ENCODE measurements at regions not wholly inside any gene's neighbourhood (a gene's known extent, or its start where the extent isn't known, plus 50 kb on each side); places are given as distances from the start of the nearest gene placed in this dataset.

GRCh38 chr12:42810006-42810405 is 220.5 kb upstream of the PRICKLE1 start:
- ChIA-PET CTCF (no interaction called here), POLR2A (no interaction called here)
- no peak overlapping the region for H3K4me3 Mint-ChIP-seq
- intact Hi-C loops (cut with micrococcal nuclease), result no loop called here
- no peaks in the 10 kb centered on the region for H3K4me1 Mint-ChIP-seq (ENCODE audit: low read depth)
- H3K27ac Mint-ChIP-seq, result no peak overlapping the region
- no peak for DNase-seq
- H3K27me3 Mint-ChIP-seq, result no peaks in the 10 kb centered on the region
- peaks cover 2% of the 10 kb centered on the region for H3K9me3 Mint-ChIP-seq
- no peaks in the 10 kb centered on the region for H3K36me3 Mint-ChIP-seq

DNA sequence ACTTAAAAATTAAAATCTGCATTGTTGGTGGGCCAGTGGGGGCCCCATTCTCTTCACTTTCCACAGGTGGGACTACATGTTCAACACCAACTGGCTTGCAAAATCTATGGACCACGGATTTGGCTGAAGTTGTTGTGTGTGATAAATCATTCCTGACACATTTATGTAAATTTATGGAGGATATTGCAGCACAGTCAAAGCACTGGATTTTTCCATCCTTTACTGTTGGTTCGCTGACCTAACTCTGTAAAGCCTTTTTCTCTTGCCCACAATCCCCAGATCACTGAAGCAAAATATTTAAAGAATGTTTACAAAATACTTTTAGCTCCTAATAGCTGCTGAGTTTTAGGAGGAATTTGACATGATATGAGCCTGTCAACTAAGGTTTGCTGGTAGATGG is 219.7 kb upstream of the PRICKLE1 start:
- H3K27ac Mint-ChIP-seq, result no peak overlapping the region
- H3K36me3 Mint-ChIP-seq, result no peaks in the 10 kb centered on the region
- ChIA-PET CTCF (no interaction called here), POLR2A (no interaction called here)
- H3K4me3 Mint-ChIP-seq, result no peak overlapping the region
- H3K9me3 Mint-ChIP-seq, result peaks cover 2% of the 10 kb centered on the region
- H3K4me1 Mint-ChIP-seq (ENCODE audit: low read depth), result no peaks in the 10 kb centered on the region
- H3K27me3 Mint-ChIP-seq, result no peaks in the 10 kb centered on the region
- intact Hi-C loops (cut with micrococcal nuclease), result no loop called here
- DNase-seq, result no peak

- intact Hi-C loops (cut with micrococcal nuclease), result no loop called here
- Mint-ChIP-seq H3K9me3 (peaks cover 2% of the 10 kb centered on the region), H3K36me3 (no peaks in the 10 kb centered on the region), H3K4me1 (ENCODE audit: low read depth) (no peaks in the 10 kb centered on the region), H3K27ac (no peak overlapping the region), H3K27me3 (no peaks in the 10 kb centered on the region), H3K4me3 (no peak overlapping the region)
- DNase-seq, result no peak
- ChIA-PET CTCF (no interaction called here), POLR2A (no interaction called here)
These were observed 218.2 kb upstream of the PRICKLE1 start for GRCh38 chr12:42807766-42808165.

GRCh38 chr12:42807251-42807650 is 217.7 kb upstream of the PRICKLE1 start:
- Mint-ChIP-seq H3K36me3 (no peaks in the 10 kb centered on the region), H3K27me3 (no peaks in the 10 kb centered on the region), H3K9me3 (peaks cover 2% of the 10 kb centered on the region), H3K4me1 (ENCODE audit: low read depth) (no peaks in the 10 kb centered on the region), H3K27ac (no peak overlapping the region), H3K4me3 (no peak overlapping the region)
- CTCF ChIA-PET, result no interaction called here
- DNase-seq, result no peak
- intact Hi-C loops (cut with micrococcal nuclease), result no loop called here
- POLR2A ChIA-PET, result no interaction called here

DNA sequence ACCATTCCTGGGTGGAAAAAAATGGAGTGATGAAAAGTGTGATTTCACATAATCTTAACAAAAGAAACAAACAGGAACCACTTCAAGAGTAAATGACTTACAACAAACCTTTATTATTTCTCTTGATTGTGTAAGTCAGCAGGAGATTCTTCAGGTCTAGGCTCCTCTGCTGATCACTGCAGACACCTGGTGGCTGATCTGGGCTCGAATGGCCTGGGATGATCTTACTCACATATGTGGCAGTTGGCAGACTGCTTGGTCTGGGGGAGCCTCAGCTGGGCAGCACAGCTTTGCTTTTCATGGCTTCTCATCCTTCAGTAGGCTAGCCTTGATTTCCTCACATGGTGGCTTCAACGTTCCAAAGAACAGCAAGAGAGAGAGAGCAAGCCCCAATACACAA is 215.4 kb upstream of the PRICKLE1 start:
- Mint-ChIP-seq H3K27ac (no peak overlapping the region), H3K36me3 (no peaks in the 10 kb centered on the region), H3K9me3 (no peaks in the 10 kb centered on the region), H3K4me3 (no peak overlapping the region), H3K4me1 (ENCODE audit: low read depth) (no peaks in the 10 kb centered on the region), H3K27me3 (no peaks in the 10 kb centered on the region)
- intact Hi-C loops (cut with micrococcal nuclease), result no loop called here
- ChIA-PET POLR2A (no interaction called here), CTCF (no interaction called here)
- no peak for DNase-seq

DNA sequence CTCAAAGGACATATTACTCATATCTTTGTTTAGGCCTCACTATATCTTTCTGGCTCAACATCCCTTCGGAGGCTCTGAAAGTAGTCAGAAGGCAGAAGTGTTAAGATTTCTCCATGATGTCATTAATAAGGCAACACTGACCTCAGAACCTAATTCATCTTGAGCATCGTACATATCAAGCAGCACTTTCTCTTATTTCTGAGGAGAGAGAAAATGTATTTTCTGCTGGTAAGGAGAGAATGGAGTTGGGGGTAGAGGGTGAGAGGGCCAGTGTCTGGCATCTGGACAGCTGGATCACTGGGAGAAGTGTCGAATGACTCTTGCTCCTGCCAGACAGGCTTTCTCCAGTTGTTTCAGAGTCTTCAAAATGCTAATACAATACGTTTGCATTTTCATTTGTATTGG is 213.2 kb upstream of the PRICKLE1 start:
- CTCF ChIA-PET, result no interaction called here
- intact Hi-C loops (cut with micrococcal nuclease), result no loop called here
- H3K27ac Mint-ChIP-seq, result no peak overlapping the region
- H3K4me1 Mint-ChIP-seq (ENCODE audit: low read depth), result no peaks in the 10 kb centered on the region
- no peaks in the 10 kb centered on the region for H3K27me3 Mint-ChIP-seq
- H3K36me3 Mint-ChIP-seq, result no peaks in the 10 kb centered on the region
- DNase-seq, result no peak
- no peak overlapping the region for H3K4me3 Mint-ChIP-seq
- POLR2A ChIA-PET, result no interaction called here
- no peaks in the 10 kb centered on the region for H3K9me3 Mint-ChIP-seq

DNA sequence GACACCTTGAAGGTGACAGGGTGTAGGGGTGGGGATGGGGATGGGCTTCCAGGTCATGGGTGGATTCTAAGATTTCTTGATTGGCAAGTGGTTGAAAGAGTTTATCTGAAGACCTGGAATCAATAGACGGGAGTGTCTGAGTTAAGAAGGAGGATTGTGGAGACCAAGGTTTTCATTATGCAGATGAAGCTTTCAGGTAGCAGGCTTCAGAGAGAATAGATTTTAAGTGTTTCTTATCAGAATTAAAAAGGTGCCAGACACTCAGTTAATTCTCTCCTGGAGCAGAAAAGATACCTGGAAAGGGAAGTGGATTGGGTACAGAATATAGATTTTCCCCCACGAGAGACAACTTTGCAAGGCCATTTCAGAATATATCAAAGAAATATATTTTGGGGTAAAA is 211.7 kb upstream of the PRICKLE1 start:
- CTCF ChIA-PET, result no interaction called here
- Mint-ChIP-seq H3K9me3 (no peaks in the 10 kb centered on the region), H3K27ac (no peak overlapping the region), H3K27me3 (no peaks in the 10 kb centered on the region), H3K4me1 (ENCODE audit: low read depth) (no peaks in the 10 kb centered on the region), H3K4me3 (no peak overlapping the region), H3K36me3 (no peaks in the 10 kb centered on the region)
- no peak for DNase-seq
- intact Hi-C loops (cut with micrococcal nuclease), result no loop called here
- POLR2A ChIA-PET, result no interaction called here

GRCh38 chr12:42799966-42800365 is 210.4 kb upstream of the PRICKLE1 start:
- H3K4me3 Mint-ChIP-seq, result no peak overlapping the region
- no peaks in the 10 kb centered on the region for H3K4me1 Mint-ChIP-seq (ENCODE audit: low read depth)
- H3K9me3 Mint-ChIP-seq, result no peaks in the 10 kb centered on the region
- no peak overlapping the region for H3K27ac Mint-ChIP-seq
- intact Hi-C loops (cut with micrococcal nuclease), result no loop called here
- no peaks in the 10 kb centered on the region for H3K27me3 Mint-ChIP-seq
- no peak for DNase-seq
- H3K36me3 Mint-ChIP-seq, result no peaks in the 10 kb centered on the region
- ChIA-PET POLR2A (no interaction called here), CTCF (no interaction called here)

- Mint-ChIP-seq H3K9me3 (no peaks in the 10 kb centered on the region), H3K4me1 (ENCODE audit: low read depth) (no peaks in the 10 kb centered on the region), H3K4me3 (no peak overlapping the region), H3K27me3 (no peaks in the 10 kb centered on the region), H3K36me3 (no peaks in the 10 kb centered on the region), H3K27ac (no peak overlapping the region)
- ChIA-PET POLR2A (no interaction called here), CTCF (no interaction called here)
- intact Hi-C loops (cut with micrococcal nuclease), result no loop called here
- DNase-seq, result no peak
These were observed 209.4 kb upstream of the PRICKLE1 start for GRCh38 chr12:42798811-42799438.

- Mint-ChIP-seq H3K36me3 (no peaks in the 10 kb centered on the region), H3K9me3 (no peaks in the 10 kb centered on the region), H3K4me3 (no peak overlapping the region), H3K27me3 (no peaks in the 10 kb centered on the region), H3K27ac (no peak overlapping the region), H3K4me1 (ENCODE audit: low read depth) (no peaks in the 10 kb centered on the region)
- POLR2A ChIA-PET, result no interaction called here
- intact Hi-C loops (cut with micrococcal nuclease), result no loop called here
- CTCF ChIA-PET, result no interaction called here
- DNase-seq, result no peak
These were observed 205.3 kb upstream of the PRICKLE1 start for GRCh38 chr12:42794806-42795205.

- ChIA-PET POLR2A (no interaction called here), CTCF (no interaction called here)
- intact Hi-C loops (cut with micrococcal nuclease), result no loop called here
- Mint-ChIP-seq H3K4me1 (ENCODE audit: low read depth) (no peaks in the 10 kb centered on the region), H3K27me3 (no peaks in the 10 kb centered on the region), H3K9me3 (no peaks in the 10 kb centered on the region), H3K4me3 (no peak overlapping the region), H3K27ac (no peak overlapping the region), H3K36me3 (no peaks in the 10 kb centered on the region)
- DNase-seq, result no peak
These were observed 203.6 kb upstream of the PRICKLE1 start for GRCh38 chr12:42793166-42793565.

- Mint-ChIP-seq H3K27ac (no peak overlapping the region), H3K9me3 (no peaks in the 10 kb centered on the region), H3K36me3 (no peaks in the 10 kb centered on the region), H3K27me3 (no peaks in the 10 kb centered on the region), H3K4me1 (ENCODE audit: low read depth) (no peaks in the 10 kb centered on the region), H3K4me3 (no peak overlapping the region)
- ChIA-PET POLR2A (no interaction called here), CTCF (no interaction called here)
- intact Hi-C loops (cut with micrococcal nuclease), result no loop called here
- no peak for DNase-seq
These were observed 202.7 kb upstream of the PRICKLE1 start for GRCh38 chr12:42792265-42792664.

- H3K27me3 Mint-ChIP-seq, result no peaks in the 10 kb centered on the region
- intact Hi-C loops (cut with micrococcal nuclease), result no loop called here
- POLR2A ChIA-PET, result no interaction called here
These were observed 201.9 kb upstream of the PRICKLE1 start for GRCh38 chr12:42791399-42791798.

DNA sequence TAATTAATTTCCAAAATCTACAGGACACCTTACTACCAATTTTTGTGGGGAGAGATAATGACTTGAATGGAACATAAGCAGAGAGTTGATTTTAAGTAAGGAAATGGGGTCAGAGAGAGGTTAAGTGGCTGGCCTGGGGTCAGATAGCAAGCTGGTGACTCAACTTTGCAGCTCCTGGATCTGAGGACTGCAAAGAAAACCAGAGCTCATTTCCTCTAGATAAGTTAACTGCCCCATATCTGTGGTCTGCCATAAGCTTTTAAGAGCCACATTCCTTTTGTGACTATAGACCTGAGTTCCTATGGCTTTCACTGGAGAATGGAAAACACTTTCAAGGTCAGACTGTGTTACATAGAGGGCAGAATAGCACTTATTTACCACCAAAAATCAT is 201.2 kb upstream of the PRICKLE1 start:
- H3K27me3 Mint-ChIP-seq, result no peaks in the 10 kb centered on the region
- intact Hi-C loops (cut with micrococcal nuclease), result no loop called here
- no peaks in the 10 kb centered on the region for H3K9me3 Mint-ChIP-seq
- no peak overlapping the region for H3K4me3 Mint-ChIP-seq
- H3K4me1 Mint-ChIP-seq (ENCODE audit: low read depth), result no peaks in the 10 kb centered on the region
- ChIA-PET POLR2A (no interaction called here), CTCF (no interaction called here)
- no peak for DNase-seq
- H3K36me3 Mint-ChIP-seq, result no peaks in the 10 kb centered on the region
- no peak overlapping the region for H3K27ac Mint-ChIP-seq

More at GRCh38 chr12:42791399-42791798, 201.9 kb upstream of the PRICKLE1 start:
- CTCF ChIA-PET, result no interaction called here
- Mint-ChIP-seq H3K4me1 (ENCODE audit: low read depth) (no peaks in the 10 kb centered on the region), H3K4me3 (no peak overlapping the region), H3K36me3 (no peaks in the 10 kb centered on the region), H3K27ac (no peak overlapping the region), H3K9me3 (no peaks in the 10 kb centered on the region)
- DNase-seq, result no peak
